ENCODE measurements at regions not wholly inside any gene's neighbourhood (a gene's known extent, or its start where the extent isn't known, plus 50 kb on each side); places are given as distances from the start of the nearest gene placed in this dataset.

DNA sequence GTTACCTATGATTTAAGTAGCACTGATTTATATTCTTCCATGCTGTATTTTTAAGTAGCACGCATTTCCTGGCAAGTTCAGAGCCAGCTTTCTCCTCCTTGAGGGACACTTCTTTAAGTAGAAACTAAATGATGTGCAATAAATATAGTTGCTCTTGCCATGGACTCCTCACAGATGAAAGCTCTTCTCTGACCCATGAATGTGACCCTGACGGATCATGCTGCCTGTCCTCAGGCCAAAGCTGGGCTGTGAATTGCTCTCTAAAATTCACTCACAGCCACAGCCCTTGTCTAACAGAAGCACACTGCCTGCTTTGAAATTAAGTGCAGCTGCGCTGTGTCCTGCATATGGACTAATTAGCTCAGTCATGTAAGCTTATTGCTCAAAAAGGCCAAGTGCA, 438.8 kb downstream of the PMP22 start (continued):
- TF ChIP-seq, protein P1, sequence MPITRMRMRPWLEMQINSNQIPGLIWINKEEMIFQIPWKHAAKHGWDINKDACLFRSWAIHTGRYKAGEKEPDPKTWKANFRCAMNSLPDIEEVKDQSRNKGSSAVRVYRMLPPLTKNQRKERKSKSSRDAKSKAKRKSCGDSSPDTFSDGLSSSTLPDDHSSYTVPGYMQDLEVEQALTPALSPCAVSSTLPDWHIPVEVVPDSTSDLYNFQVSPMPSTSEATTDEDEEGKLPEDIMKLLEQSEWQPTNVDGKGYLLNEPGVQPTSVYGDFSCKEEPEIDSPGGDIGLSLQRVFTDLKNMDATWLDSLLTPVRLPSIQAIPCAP (CRISPR knock-in tag; IDR thresholded peaks at IDR 0.05), result no peak
- TF ChIP-seq, protein P2, sequence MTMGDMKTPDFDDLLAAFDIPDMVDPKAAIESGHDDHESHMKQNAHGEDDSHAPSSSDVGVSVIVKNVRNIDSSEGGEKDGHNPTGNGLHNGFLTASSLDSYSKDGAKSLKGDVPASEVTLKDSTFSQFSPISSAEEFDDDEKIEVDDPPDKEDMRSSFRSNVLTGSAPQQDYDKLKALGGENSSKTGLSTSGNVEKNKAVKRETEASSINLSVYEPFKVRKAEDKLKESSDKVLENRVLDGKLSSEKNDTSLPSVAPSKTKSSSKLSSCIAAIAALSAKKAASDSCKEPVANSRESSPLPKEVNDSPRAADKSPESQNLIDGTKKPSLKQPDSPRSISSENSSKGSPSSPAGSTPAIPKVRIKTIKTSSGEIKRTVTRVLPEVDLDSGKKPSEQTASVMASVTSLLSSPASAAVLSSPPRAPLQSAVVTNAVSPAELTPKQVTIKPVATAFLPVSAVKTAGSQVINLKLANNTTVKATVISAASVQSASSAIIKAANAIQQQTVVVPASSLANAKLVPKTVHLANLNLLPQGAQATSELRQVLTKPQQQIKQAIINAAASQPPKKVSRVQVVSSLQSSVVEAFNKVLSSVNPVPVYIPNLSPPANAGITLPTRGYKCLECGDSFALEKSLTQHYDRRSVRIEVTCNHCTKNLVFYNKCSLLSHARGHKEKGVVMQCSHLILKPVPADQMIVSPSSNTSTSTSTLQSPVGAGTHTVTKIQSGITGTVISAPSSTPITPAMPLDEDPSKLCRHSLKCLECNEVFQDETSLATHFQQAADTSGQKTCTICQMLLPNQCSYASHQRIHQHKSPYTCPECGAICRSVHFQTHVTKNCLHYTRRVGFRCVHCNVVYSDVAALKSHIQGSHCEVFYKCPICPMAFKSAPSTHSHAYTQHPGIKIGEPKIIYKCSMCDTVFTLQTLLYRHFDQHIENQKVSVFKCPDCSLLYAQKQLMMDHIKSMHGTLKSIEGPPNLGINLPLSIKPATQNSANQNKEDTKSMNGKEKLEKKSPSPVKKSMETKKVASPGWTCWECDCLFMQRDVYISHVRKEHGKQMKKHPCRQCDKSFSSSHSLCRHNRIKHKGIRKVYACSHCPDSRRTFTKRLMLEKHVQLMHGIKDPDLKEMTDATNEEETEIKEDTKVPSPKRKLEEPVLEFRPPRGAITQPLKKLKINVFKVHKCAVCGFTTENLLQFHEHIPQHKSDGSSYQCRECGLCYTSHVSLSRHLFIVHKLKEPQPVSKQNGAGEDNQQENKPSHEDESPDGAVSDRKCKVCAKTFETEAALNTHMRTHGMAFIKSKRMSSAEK (CRISPR knock-in tag; IDR thresholded peaks at IDR 0.05; ENCODE audit: borderline replicate concordance), result no peak
- TF ChIP-seq JAZF1 (CRISPR knock-in tag; IDR thresholded peaks at IDR 0.05), result no peak
- no peak for TF ChIP-seq ESRRA (CRISPR knock-in tag; IDR thresholded peaks at IDR 0.05; ENCODE audit: borderline replicate concordance)
- TF ChIP-seq, protein P3, sequence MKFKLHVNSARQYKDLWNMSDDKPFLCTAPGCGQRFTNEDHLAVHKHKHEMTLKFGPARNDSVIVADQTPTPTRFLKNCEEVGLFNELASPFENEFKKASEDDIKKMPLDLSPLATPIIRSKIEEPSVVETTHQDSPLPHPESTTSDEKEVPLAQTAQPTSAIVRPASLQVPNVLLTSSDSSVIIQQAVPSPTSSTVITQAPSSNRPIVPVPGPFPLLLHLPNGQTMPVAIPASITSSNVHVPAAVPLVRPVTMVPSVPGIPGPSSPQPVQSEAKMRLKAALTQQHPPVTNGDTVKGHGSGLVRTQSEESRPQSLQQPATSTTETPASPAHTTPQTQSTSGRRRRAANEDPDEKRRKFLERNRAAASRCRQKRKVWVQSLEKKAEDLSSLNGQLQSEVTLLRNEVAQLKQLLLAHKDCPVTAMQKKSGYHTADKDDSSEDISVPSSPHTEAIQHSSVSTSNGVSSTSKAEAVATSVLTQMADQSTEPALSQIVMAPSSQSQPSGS (CRISPR knock-in tag; IDR thresholded peaks at IDR 0.05; ENCODE audit: borderline replicate concordance, low read depth), result no peak
- TF ChIP-seq, protein P4, sequence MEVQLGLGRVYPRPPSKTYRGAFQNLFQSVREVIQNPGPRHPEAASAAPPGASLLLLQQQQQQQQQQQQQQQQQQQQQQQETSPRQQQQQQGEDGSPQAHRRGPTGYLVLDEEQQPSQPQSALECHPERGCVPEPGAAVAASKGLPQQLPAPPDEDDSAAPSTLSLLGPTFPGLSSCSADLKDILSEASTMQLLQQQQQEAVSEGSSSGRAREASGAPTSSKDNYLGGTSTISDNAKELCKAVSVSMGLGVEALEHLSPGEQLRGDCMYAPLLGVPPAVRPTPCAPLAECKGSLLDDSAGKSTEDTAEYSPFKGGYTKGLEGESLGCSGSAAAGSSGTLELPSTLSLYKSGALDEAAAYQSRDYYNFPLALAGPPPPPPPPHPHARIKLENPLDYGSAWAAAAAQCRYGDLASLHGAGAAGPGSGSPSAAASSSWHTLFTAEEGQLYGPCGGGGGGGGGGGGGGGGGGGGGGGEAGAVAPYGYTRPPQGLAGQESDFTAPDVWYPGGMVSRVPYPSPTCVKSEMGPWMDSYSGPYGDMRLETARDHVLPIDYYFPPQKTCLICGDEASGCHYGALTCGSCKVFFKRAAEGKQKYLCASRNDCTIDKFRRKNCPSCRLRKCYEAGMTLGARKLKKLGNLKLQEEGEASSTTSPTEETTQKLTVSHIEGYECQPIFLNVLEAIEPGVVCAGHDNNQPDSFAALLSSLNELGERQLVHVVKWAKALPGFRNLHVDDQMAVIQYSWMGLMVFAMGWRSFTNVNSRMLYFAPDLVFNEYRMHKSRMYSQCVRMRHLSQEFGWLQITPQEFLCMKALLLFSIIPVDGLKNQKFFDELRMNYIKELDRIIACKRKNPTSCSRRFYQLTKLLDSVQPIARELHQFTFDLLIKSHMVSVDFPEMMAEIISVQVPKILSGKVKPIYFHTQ (CRISPR knock-in tag; IDR thresholded peaks at IDR 0.05), result no peak
- no peak for TF ChIP-seq PRRX2 (CRISPR knock-in tag; IDR thresholded peaks at IDR 0.05)
- TF ChIP-seq JUN (CRISPR knock-in tag; IDR thresholded peaks at IDR 0.05), result no peak

DNA sequence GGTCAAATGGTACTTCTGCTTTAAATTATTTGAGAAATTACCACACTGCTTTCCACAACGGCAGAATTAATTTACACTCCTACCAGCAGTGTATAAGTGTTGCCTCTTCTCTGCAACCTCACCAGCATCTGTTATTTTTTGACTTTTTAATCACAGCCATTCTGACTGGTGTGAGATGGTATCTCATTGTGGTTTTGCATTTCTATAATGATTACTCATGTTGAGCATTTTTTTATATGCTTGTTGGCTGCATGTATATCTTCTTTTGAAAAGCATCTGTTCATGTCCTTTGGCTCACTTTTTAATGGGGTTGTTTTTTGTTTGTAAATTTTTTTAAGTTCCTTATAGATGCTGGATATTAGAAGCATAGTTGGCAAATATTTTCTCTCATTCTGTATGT, 446.7 kb downstream of the PMP22 start:
- ATAC-seq (no peak), DNase-seq (ENCODE audit: low spot score) (no peak)
- Mint-ChIP-seq H3K4me3 (no peak overlapping the region), H3K27ac (no peak overlapping the region), H3K36me3 (no peaks in the 10 kb centered on the region), H3K27me3 (ENCODE audit: low read depth) (no peaks in the 10 kb centered on the region), H3K4me1 (peaks cover 17% of the 10 kb centered on the region), H3K9me3 (peaks cover 4% of the 10 kb centered on the region)
- POLR2A ChIA-PET, result no interaction called here
- TF ChIP-seq OVOL2 (CRISPR knock-in tag; IDR thresholded peaks at IDR 0.05; ENCODE audit: borderline replicate concordance) (no peak), ZNF232 (CRISPR knock-in tag; IDR thresholded peaks at IDR 0.05) (no peak), GABPB1 (CRISPR knock-in tag; IDR thresholded peaks at IDR 0.05) (no peak)
- TF ChIP-seq, protein P5, sequence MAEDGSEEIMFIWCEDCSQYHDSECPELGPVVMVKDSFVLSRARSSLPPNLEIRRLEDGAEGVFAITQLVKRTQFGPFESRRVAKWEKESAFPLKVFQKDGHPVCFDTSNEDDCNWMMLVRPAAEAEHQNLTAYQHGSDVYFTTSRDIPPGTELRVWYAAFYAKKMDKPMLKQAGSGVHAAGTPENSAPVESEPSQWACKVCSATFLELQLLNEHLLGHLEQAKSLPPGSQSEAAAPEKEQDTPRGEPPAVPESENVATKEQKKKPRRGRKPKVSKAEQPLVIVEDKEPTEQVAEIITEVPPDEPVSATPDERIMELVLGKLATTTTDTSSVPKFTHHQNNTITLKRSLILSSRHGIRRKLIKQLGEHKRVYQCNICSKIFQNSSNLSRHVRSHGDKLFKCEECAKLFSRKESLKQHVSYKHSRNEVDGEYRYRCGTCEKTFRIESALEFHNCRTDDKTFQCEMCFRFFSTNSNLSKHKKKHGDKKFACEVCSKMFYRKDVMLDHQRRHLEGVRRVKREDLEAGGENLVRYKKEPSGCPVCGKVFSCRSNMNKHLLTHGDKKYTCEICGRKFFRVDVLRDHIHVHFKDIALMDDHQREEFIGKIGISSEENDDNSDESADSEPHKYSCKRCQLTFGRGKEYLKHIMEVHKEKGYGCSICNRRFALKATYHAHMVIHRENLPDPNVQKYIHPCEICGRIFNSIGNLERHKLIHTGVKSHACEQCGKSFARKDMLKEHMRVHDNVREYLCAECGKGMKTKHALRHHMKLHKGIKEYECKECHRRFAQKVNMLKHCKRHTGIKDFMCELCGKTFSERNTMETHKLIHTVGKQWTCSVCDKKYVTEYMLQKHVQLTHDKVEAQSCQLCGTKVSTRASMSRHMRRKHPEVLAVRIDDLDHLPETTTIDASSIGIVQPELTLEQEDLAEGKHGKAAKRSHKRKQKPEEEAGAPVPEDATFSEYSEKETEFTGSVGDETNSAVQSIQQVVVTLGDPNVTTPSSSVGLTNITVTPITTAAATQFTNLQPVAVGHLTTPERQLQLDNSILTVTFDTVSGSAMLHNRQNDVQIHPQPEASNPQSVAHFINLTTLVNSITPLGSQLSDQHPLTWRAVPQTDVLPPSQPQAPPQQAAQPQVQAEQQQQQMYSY (CRISPR knock-in tag; IDR thresholded peaks at IDR 0.05), result no peak
- TF ChIP-seq, protein P6, sequence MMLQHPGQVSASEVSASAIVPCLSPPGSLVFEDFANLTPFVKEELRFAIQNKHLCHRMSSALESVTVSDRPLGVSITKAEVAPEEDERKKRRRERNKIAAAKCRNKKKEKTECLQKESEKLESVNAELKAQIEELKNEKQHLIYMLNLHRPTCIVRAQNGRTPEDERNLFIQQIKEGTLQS (CRISPR knock-in tag; conservative IDR thresholded peaks at IDR 0.05), result no peak
- CTCF ChIA-PET, result no interaction called here

Data from WTC11 (cell line).